BLaER1 treated with 17β-estradiol and CSF1 and Interleukin-3, amounts not matched to agents 10 nM and 100 nM (cell line): ENCODE measurements at regions not wholly inside any gene's neighbourhood (a gene's known extent, or its start where the extent isn't known, plus 50 kb on each side); places are given as distances from the start of the nearest gene placed in this dataset.

ENCODE experiments used
- H3K27ac ChIP-seq, 11 experiments: shearing (Covaris generic); formaldehyde crosslinking; 2 replicates each; pipeline ENCODE4 v1.8.1; 2022
- H3K27me3 ChIP-seq, 11 experiments: shearing (Covaris generic); formaldehyde crosslinking; 2 replicates each; pipeline ENCODE4 v1.8.1; 2022
- H3K36me3 ChIP-seq, 11 experiments: shearing (Covaris generic); formaldehyde crosslinking; 2 replicates each; pipeline ENCODE4 v1.8.1; 2022
- H3K4me1 ChIP-seq, 10 experiments: shearing (Covaris generic); formaldehyde crosslinking; 2 replicates each; pipeline ENCODE4 v1.8.1; 2022
- H3K4me2 ChIP-seq, 11 experiments: shearing (Covaris generic); formaldehyde crosslinking; 2 replicates each; pipeline ENCODE4 v1.8.1; 2022
- H3K4me3 ChIP-seq, 10 experiments: shearing (Covaris generic); formaldehyde crosslinking; 2 replicates each; pipeline ENCODE4 v1.8.1; 2022
- H3K9ac ChIP-seq, 11 experiments: shearing (Covaris generic); formaldehyde crosslinking; 2 replicates each; pipeline ENCODE4 v1.8.1; 2022
- H3K9me3 ChIP-seq, 11 experiments: shearing (Covaris generic); formaldehyde crosslinking; replicated peaks in 1 of 11; 2 replicates each; pipeline ENCODE4 v1.8.1; 2022
- H4K20me1 ChIP-seq, 11 experiments: shearing (Covaris generic); formaldehyde crosslinking; 2 replicates each; pipeline ENCODE4 v1.8.1; 2022
- Cebpa-rat ChIP-seq, 11 experiments: shearing (Covaris generic); IDR thresholded peaks; 2 replicates each; pipeline ENCODE4 v1.8.1; 2022

DNA sequence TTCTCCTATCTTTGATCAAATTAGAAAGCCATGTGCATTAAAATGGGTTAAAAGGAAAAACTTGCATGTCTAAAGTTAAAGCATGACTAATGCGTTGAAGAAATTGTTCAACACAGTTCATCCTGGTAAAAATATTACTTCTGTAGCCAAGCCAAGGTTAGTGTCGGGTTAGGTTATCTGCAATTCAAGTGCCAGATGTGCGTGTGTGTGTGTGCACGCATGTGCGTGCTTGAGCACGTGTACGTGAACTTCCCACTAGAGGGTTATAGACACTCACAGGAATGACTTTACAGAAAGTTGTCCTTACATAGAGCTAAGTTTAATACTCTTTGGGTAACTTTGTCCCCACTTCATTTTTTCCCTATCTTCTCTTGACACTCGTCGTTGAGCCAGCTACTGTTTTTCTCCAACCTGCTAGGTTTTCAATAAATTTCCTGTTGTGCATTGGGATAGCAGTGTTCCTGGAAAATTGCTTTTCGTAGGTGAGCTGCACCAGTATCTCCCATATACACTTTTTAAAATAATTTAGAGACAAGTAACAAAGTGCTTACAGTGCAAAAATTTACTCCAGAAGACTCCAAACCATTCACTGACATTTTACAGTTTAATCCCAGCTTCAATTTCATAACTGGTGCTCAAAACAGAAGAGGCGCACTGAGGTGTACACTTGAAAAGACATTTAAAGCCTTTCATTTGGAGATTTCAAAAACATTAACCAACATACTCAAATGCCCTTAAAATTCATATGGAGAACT, 353.8 kb downstream of the NFIB start:
- no peak overlapping the region for H3K9ac ChIP-seq
- H3K9me3 ChIP-seq: 0 out of 22 replicates have a peak, but pooled peaks cover 0 to 4% (median 0%) of the 10 kb centered on the region in 11 experiments
- no peak overlapping the region for H3K27ac ChIP-seq
- H3K4me1 ChIP-seq: peaks cover 0 to 17% (median 6%) of the 10 kb centered on the region in 10 experiments; a peak in 8 of 20 replicates
- no peaks in the 10 kb centered on the region for H4K20me1 ChIP-seq
- no peak overlapping the region for H3K4me3 ChIP-seq
- H3K4me2 ChIP-seq: no peak overlapping the region
- no peaks in the 10 kb centered on the region for H3K36me3 ChIP-seq
- TF ChIP-seq Cebpa-rat (IDR thresholded peaks at IDR 0.05): no peak
- H3K27me3 ChIP-seq: no peaks in the 10 kb centered on the region

GRCh38 chr9:13958672-13959071, 355.3 kb downstream of the NFIB start:
- TF ChIP-seq Cebpa-rat (IDR thresholded peaks at IDR 0.05): no peak
- H3K9ac ChIP-seq: no peak overlapping the region
- no peaks in the 10 kb centered on the region for H4K20me1 ChIP-seq
- H3K27me3 ChIP-seq: no peaks in the 10 kb centered on the region
- no peak overlapping the region for H3K4me2 ChIP-seq
- no peak overlapping the region for H3K27ac ChIP-seq
- no peaks in the 10 kb centered on the region for H3K36me3 ChIP-seq
- H3K9me3 ChIP-seq: no peaks in the 10 kb centered on the region
- peaks cover 0 to 14% (median 6%) of the 10 kb centered on the region in 10 experiments; a peak in 8 of 20 replicates for H3K4me1 ChIP-seq
- H3K4me3 ChIP-seq: no peak overlapping the region

GRCh38 chr9:13957089-13957488, 356.9 kb downstream of the NFIB start:
- no peak for TF ChIP-seq Cebpa-rat (IDR thresholded peaks at IDR 0.05)
- peaks cover 0 to 14% (median 2%) of the 10 kb centered on the region in 10 experiments; a peak in 4 of 20 replicates for H3K4me1 ChIP-seq
- H3K9ac ChIP-seq: no peak overlapping the region

DNA sequence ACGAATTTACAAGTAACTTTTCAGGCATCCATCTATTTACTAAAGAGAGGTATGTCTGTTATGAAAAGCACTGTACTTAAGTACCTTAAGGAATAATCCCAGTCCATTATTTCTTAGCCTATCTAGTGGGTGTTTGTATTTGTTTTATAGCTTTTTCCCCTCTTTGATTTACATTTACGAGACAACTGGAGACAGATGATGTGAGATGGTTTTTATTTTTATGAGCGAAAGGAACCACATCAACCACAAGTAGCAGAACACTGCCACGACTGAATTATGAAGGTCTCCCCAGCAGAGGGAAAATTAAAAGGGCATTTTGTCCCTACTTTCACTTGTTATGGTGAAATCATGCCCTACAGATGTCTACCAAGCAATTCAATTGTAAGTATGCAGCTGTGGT, 357.8 kb downstream of the NFIB start:
- Histone ChIP-seq H3K4me3 (no peak overlapping the region), H3K9me3 (no peaks in the 10 kb centered on the region), H3K36me3 (no peaks in the 10 kb centered on the region), H3K4me1 (peaks cover 0 to 14% (median 2%) of the 10 kb centered on the region in 10 experiments; a peak in 5 of 20 replicates), H4K20me1 (no peaks in the 10 kb centered on the region), H3K27ac (no peak overlapping the region), H3K9ac (no peak overlapping the region), H3K4me2 (peak overlapping the region in 4 of 11 experiments; percentile 18 to 38 (median 21); a peak in 5 of 22 replicates), H3K27me3 (no peaks in the 10 kb centered on the region)
- TF ChIP-seq Cebpa-rat (IDR thresholded peaks at IDR 0.05): no peak

More at GRCh38 chr9:13957089-13957488, 356.9 kb downstream of the NFIB start:
- H3K27me3 ChIP-seq: no peaks in the 10 kb centered on the region
- no peaks in the 10 kb centered on the region for H4K20me1 ChIP-seq
- no peaks in the 10 kb centered on the region for H3K36me3 ChIP-seq
- H3K4me3 ChIP-seq: no peak overlapping the region
- H3K9me3 ChIP-seq: no peaks in the 10 kb centered on the region
- H3K27ac ChIP-seq: no peak overlapping the region
- no peak overlapping the region; a peak in 1 of 22 replicates for H3K4me2 ChIP-seq

- no peaks in the 10 kb centered on the region for H3K27me3 ChIP-seq
- H3K36me3 ChIP-seq: no peaks in the 10 kb centered on the region
Measured at GRCh38 chr9:13952906-13953305, 361.0 kb downstream of the NFIB start.

GRCh38 chr9:13948037-13948436, 365.9 kb downstream of the NFIB start:
- Histone ChIP-seq H3K36me3 (no peaks in the 10 kb centered on the region), H3K27me3 (no peaks in the 10 kb centered on the region), H4K20me1 (no peaks in the 10 kb centered on the region), H3K4me3 (no peak overlapping the region), H3K27ac (no peak overlapping the region), H3K4me2 (no peak overlapping the region), H3K9me3 (no peaks in the 10 kb centered on the region), H3K4me1 (peaks cover 0 to 26% (median 0%) of the 10 kb centered on the region in 10 experiments; a peak in 7 of 20 replicates), H3K9ac (no peak overlapping the region)
- no peak for TF ChIP-seq Cebpa-rat (IDR thresholded peaks at IDR 0.05)

More at GRCh38 chr9:13952906-13953305, 361.0 kb downstream of the NFIB start:
- Histone ChIP-seq H3K4me3 (no peak overlapping the region), H3K9ac (no peak overlapping the region), H3K4me1 (peaks cover 0 to 14% (median 6%) of the 10 kb centered on the region in 10 experiments; a peak in 9 of 20 replicates), H3K4me2 (no peak overlapping the region), H4K20me1 (no peaks in the 10 kb centered on the region), H3K27ac (no peak overlapping the region), H3K9me3 (no peaks in the 10 kb centered on the region)
- no peak for TF ChIP-seq Cebpa-rat (IDR thresholded peaks at IDR 0.05)

DNA sequence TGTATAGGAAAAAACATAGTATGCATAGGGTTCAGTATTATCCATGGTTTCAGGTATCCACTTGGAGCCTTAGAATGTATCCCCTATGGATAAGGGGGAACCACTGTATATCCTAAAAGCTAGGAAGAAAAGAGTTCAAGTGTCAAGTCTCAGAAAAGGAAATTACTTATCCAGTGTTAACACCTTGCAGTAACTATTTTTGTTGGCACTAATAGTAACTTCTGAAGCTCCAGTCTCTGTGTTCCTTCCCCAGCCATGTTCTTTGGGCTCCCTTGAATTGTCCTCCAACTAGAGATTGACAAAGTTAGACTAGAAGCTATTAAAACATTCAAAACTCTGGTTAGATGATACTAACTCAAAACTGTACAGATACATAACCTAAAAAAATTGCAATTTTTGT, 370.8 kb downstream of the NFIB start:
- H4K20me1 ChIP-seq: no peaks in the 10 kb centered on the region
- no peaks in the 10 kb centered on the region for H3K36me3 ChIP-seq
- H3K9ac ChIP-seq: no peak overlapping the region
- TF ChIP-seq Cebpa-rat (IDR thresholded peaks at IDR 0.05): no peak
- no peaks in the 10 kb centered on the region for H3K9me3 ChIP-seq
- H3K4me2 ChIP-seq: peak overlapping the region in 3 of 11 experiments; percentile 31 to 69 (median 45); a peak in 4 of 22 replicates
- no peak overlapping the region for H3K4me3 ChIP-seq
- peaks cover 0 to 61% (median 0%) of the 10 kb centered on the region in 10 experiments; a peak in 7 of 20 replicates for H3K4me1 ChIP-seq
- H3K27ac ChIP-seq: no peak overlapping the region
- no peaks in the 10 kb centered on the region for H3K27me3 ChIP-seq

GRCh38 chr9:13942695-13943094, 371.2 kb downstream of the NFIB start:
- Histone ChIP-seq H3K27me3 (no peaks in the 10 kb centered on the region), H3K4me3 (no peak overlapping the region), H3K27ac (peak overlapping the region in 2 of 11 experiments; percentile 24 to 34; a peak in 2 of 22 replicates), H3K9ac (no peak overlapping the region), H4K20me1 (no peaks in the 10 kb centered on the region), H3K9me3 (no peaks in the 10 kb centered on the region), H3K4me2 (peak overlapping the region in 4 of 11 experiments; percentile 1 to 69 (median 38); a peak in 6 of 22 replicates), H3K36me3 (no peaks in the 10 kb centered on the region), H3K4me1 (peaks cover 0 to 65% (median 0%) of the 10 kb centered on the region in 10 experiments; a peak in 7 of 20 replicates)
- no peak; a peak in 1 of 22 replicates for TF ChIP-seq Cebpa-rat (IDR thresholded peaks at IDR 0.05)

DNA sequence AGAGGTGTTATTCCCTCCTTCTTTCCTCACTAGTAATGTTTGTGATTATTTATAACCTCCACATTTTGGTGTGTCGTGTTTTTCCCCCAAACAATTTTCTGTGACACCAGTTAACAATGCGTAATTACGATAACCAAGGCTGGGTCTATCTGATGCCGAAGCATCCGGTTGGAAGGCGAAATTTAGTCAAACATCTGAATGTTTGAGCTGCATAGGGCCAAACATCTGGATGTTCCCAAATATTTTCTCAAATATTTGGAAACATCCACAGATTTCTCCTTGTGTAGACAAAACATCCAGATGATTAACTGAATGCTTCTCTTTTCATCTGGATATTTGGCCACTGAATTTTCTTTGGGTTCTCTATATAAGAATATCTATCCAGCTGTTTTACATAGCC, 371.7 kb downstream of the NFIB start:
- H3K9ac ChIP-seq: no peak overlapping the region
- H4K20me1 ChIP-seq: no peaks in the 10 kb centered on the region
- H3K27me3 ChIP-seq: no peaks in the 10 kb centered on the region
- no peaks in the 10 kb centered on the region for H3K9me3 ChIP-seq
- no peak for TF ChIP-seq Cebpa-rat (IDR thresholded peaks at IDR 0.05)
- peaks cover 0 to 65% (median 0%) of the 10 kb centered on the region in 10 experiments; a peak in 7 of 20 replicates for H3K4me1 ChIP-seq
- peak overlapping the region in 4 of 11 experiments; percentile 1 to 69 (median 38); a peak in 6 of 22 replicates for H3K4me2 ChIP-seq
- H3K36me3 ChIP-seq: no peaks in the 10 kb centered on the region
- no peak overlapping the region for H3K4me3 ChIP-seq
- peak overlapping the region in 2 of 11 experiments; percentile 24 to 34; a peak in 2 of 22 replicates for H3K27ac ChIP-seq
